Psoas muscle (tissue), 7 donors: ENCODE measurements at regions not wholly inside any gene's neighbourhood (a gene's known extent, or its start where the extent isn't known, plus 50 kb on each side); places are given as distances from the start of the nearest gene placed in this dataset.

ENCODE experiments used
- ATAC-seq, 4 donors: fragments of 200-7000 bp; cut with Tn5 transposase; one replicate each; pipeline ENCODE4 v1.9.1; 2020; ENCODE audit warnings: moderate library complexity in 3 of 4, mild to moderate bottlenecking in 2 of 4
- DNase-seq, 2 donors: peaks; one replicate each; pipeline ENCODE4 v3.0.0-alpha.2; 2020
- H3K27ac ChIP-seq: fragments of 200-600 bp; one replicate; pipeline ENCODE4 v1.8.0; 2022
- H3K27me3 ChIP-seq, 3 donors: fragments of 200-600 bp in 1 of 3; one replicate each; pipeline versions ENCODE4 v1.6.1 to v1.8.0; 2013 to 2022; ENCODE audit warnings: low read length in 2 of 3, mild to moderate bottlenecking in 2 of 3, moderate library complexity in 1 of 3; ENCODE audit not compliant: insufficient read depth in 3 of 3
- H3K36me3 ChIP-seq, 2 donors: fragments of 200-600 bp in 1 of 2; one replicate each; pipeline versions ENCODE4 v1.6.1 to v1.8.0; 2013 to 2022; ENCODE audit warnings: low read depth in 1 of 2, mild to moderate bottlenecking in 1 of 2, moderate library complexity in 1 of 2; ENCODE audit not compliant: insufficient read depth in 1 of 2
- H3K4me1 ChIP-seq: fragments of 200-600 bp; one replicate; pipeline ENCODE4 v1.8.0; 2022
- H3K4me3 ChIP-seq: fragments of 200-600 bp; one replicate; pipeline ENCODE4 v1.8.0; 2022; ENCODE audit warnings: mild to moderate bottlenecking
- H3K9me3 ChIP-seq: fragments of 200-600 bp; one replicate; pipeline ENCODE4 v1.8.0; 2022
- CTCF ChIP-seq: fragments of 200-600 bp; IDR thresholded peaks from one replicate; pipeline ENCODE4 v1.8.0; 2022; ENCODE audit warnings: antibody characterized with exemption
- WGBS, 3 donors: extraction: QIAGEN DNeasy Blood & Tissue Kit; methylation state at CpG; one replicate each; pipeline versions ENCODE4 v1.1.6 to v1.1.7; 2013; 5-methylcytosine and 5-hydroxymethylcytosine counted together
- intact Hi-C, 2 donors: fragments of 100-400 bp; cut with DNase I; formaldehyde crosslinking; loops; one replicate each; pipeline versions ENCODE4 v1.11.0 to v1.14.2; 2022
- donor health status: healthy with polysubstance abuse.
- donor health status: DM: no; HTN: no; CAD: no; lungs with moderate emphysema.
- donor health status: Bipolar disorder and iron deficiency.
- donor health status: healthy.
- donor health status: DM: yes; HTN: yes; CAD: no.
- donor health status: DM: no; HTN: no; CAD: no.
- donor health status: DM: yes; HTN: yes; CAD: no.

DNA sequence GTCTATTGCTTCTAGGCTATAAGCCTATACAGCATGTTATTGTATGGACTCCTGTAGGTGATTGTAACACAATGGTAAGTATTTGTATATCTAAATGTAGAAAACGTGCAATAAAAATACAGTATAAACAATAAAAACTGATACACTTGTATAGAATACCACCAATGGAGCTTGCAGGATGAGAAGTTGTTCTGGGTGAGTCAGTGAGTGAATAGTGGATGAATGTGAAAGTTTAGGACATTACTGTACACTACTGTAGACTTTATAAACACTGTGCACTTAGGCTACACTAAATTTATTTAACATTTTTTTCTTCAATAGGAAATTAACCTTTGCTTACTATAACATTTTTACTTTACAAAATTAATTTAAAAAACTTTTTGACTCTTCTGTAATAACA, 679.2 kb upstream of the ZNF804A start:
- no peak for TF ChIP-seq CTCF
- Histone ChIP-seq H3K4me1 (no peaks in the 10 kb centered on the region), H3K9me3 (peaks cover 11% of the 10 kb centered on the region), H3K36me3 (no peaks in the 10 kb centered on the region), H3K27ac (no peak overlapping the region), H3K4me3 (no peak overlapping the region), H3K27me3 (no peaks in the 10 kb centered on the region)
- intact Hi-C loops = no loop called here
- 51 to 70% (median 58%) methylated on average over 1 of the region's 1 CpG for whole genome bisulfite sequencing, 3 donors
- ATAC-seq (no peak), DNase-seq (no peak)

GRCh38 chr2:183919926-183920325, 678.4 kb upstream of the ZNF804A start:
- intact Hi-C loops = no loop called here
- Histone ChIP-seq H3K4me3 (no peak overlapping the region), H3K27me3 (no peaks in the 10 kb centered on the region), H3K4me1 (no peaks in the 10 kb centered on the region), H3K36me3 (no peaks in the 10 kb centered on the region), H3K27ac (no peak overlapping the region), H3K9me3 (peaks cover 11% of the 10 kb centered on the region)
- no peak for TF ChIP-seq CTCF
- DNase-seq = no peak
- WGBS, 3 donors = 84 to 88% (median 87%) methylated on average over 2 of the region's 2 CpGs
- no peak for ATAC-seq

- WGBS, 3 donors = 92 to 95% (median 95%) methylated on average over 1 of the region's 1 CpG
- H3K27me3 ChIP-seq = no peaks in the 10 kb centered on the region
- H3K27ac ChIP-seq = no peak overlapping the region
- H3K4me3 ChIP-seq = no peak overlapping the region
- no peaks in the 10 kb centered on the region for H3K36me3 ChIP-seq
- ATAC-seq (no peak), DNase-seq (no peak)
- peaks cover 17% of the 10 kb centered on the region for H3K9me3 ChIP-seq
- intact Hi-C loops = no loop called here
- H3K4me1 ChIP-seq = no peaks in the 10 kb centered on the region
- TF ChIP-seq CTCF = no peak
Observed at GRCh38 chr2:183925281-183925680, 673.0 kb upstream of the ZNF804A start.

DNA sequence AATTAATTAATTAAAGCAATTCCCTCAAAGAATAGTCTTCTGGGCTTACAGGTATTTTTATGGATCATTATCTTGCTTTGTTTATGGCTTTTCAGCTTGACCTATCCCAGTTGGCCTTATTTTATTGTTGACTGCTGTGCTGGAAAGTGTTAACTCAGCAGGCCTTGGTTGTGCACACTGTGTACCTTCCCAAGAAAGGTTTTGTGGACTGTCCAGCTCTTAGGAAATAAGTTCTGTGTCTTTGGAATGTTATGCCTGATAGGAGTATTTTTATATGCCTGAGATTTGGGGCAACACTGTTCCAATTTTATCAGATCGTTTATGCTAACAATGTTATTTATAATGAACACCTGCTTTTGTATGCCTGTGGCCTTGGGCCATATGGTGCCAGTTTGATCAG, 671.9 kb upstream of the ZNF804A start:
- no peak for ATAC-seq
- no peak overlapping the region for H3K4me3 ChIP-seq
- H3K4me1 ChIP-seq = no peaks in the 10 kb centered on the region
- 32 to 56% (median 42%) methylated on average over 1 of the region's 1 CpG for WGBS, 3 donors
- no peaks in the 10 kb centered on the region for H3K27me3 ChIP-seq
- no peak overlapping the region for H3K27ac ChIP-seq
- peaks cover 17% of the 10 kb centered on the region for H3K9me3 ChIP-seq
- TF ChIP-seq CTCF = no peak
- no peak for DNase-seq
- no peaks in the 10 kb centered on the region for H3K36me3 ChIP-seq
- intact Hi-C loops = no loop called here
